Upper lobe of right lung (tissue), 1 donor: ENCODE measurements at regions not wholly inside any gene's neighbourhood (a gene's known extent, or its start where the extent isn't known, plus 50 kb on each side); places are given as distances from the start of the nearest gene placed in this dataset.

Experiments used
- ATAC-seq: fragments of 200-7000 bp; cut with Tn5 transposase; one replicate; pipeline ENCODE4 v1.9.1; 2020; ENCODE audit warnings: mild to moderate bottlenecking, moderate library complexity
- DNase-seq: peaks from one replicate; pipeline ENCODE4 v3.0.0-alpha.2; 2020
- H3K27ac ChIP-seq: fragments of 200-600 bp; one replicate; pipeline ENCODE4 v1.8.0; 2022
- H3K27me3 ChIP-seq: fragments of 200-600 bp; one replicate; pipeline ENCODE4 v1.8.0; 2022; ENCODE audit warnings: mild to moderate bottlenecking
- H3K36me3 ChIP-seq: fragments of 200-600 bp; one replicate; pipeline ENCODE4 v1.8.0; 2022
- H3K4me1 ChIP-seq: fragments of 200-600 bp; one replicate; pipeline ENCODE4 v1.8.0; 2022
- H3K4me3 ChIP-seq: fragments of 200-600 bp; one replicate; pipeline ENCODE4 v1.8.0; 2022; ENCODE audit warnings: mild to moderate bottlenecking
- H3K9me3 ChIP-seq: fragments of 200-600 bp; one replicate; pipeline ENCODE4 v1.8.0; 2022
- intact Hi-C: fragments of 100-400 bp; cut with DNase I; formaldehyde crosslinking; loops from one replicate; pipeline ENCODE4 v1.11.0; 2022
- TF ChIP-seq, protein P1 (sequence below): fragments of 200-600 bp; IDR thresholded peaks from one replicate; pipeline ENCODE4 v1.8.0; 2022; ENCODE audit warnings: antibody characterized with exemption
- donor health status: DM: no; HTN: yes; CAD: no; lungs with severe emphysema.

DNA sequence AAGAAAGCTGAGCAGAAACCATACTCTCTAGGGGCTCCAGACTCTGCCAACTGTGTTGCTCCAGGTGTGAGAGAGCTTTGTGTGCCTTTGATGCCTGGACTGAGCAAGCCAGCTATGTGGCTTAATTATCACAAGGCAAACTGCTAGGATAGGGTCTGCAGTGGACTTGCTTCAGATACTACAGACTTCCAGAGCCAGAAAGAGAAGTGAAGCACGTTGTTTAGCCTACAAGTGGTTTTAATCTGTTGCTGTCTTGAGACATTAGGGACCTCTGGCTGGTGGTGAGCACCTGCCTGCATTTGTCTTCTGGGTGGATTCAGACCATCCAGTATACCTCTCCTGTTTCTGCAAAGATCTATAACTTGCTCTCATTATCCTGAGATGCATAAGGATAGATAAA is 353.4 kb upstream of the PLXNA2 start:
- DNase-seq (no peak), ATAC-seq (no peak)
- Histone ChIP-seq H3K27me3 (no peaks in the 10 kb centered on the region), H3K27ac (no peak overlapping the region), H3K4me3 (no peak overlapping the region), H3K9me3 (no peaks in the 10 kb centered on the region), H3K4me1 (no peaks in the 10 kb centered on the region), H3K36me3 (no peaks in the 10 kb centered on the region)
- TF ChIP-seq, protein P1, sequence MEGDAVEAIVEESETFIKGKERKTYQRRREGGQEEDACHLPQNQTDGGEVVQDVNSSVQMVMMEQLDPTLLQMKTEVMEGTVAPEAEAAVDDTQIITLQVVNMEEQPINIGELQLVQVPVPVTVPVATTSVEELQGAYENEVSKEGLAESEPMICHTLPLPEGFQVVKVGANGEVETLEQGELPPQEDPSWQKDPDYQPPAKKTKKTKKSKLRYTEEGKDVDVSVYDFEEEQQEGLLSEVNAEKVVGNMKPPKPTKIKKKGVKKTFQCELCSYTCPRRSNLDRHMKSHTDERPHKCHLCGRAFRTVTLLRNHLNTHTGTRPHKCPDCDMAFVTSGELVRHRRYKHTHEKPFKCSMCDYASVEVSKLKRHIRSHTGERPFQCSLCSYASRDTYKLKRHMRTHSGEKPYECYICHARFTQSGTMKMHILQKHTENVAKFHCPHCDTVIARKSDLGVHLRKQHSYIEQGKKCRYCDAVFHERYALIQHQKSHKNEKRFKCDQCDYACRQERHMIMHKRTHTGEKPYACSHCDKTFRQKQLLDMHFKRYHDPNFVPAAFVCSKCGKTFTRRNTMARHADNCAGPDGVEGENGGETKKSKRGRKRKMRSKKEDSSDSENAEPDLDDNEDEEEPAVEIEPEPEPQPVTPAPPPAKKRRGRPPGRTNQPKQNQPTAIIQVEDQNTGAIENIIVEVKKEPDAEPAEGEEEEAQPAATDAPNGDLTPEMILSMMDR, result no peak
- intact Hi-C loops, result no loop called here

DNA sequence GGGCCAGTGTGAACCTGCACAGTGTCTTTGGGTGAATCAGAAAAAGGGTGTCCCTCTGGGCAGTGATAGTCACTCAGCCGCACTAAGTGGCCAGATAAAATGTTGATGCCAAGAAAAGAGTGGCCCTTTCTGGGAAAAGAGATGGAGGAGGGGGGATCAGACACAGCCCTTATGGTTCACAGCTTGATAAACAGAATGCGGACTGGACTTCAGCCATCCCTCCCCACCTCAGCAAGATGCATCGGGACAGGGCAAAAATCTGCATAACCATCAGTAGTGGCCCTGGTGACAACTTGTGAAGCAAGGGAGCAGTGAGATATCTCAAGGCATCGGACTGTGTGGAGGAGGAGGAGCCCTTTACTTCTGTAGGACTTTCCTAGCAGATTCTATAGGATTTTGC is 353.8 kb upstream of the PLXNA2 start:
- H3K4me1 ChIP-seq, result no peaks in the 10 kb centered on the region
- H3K9me3 ChIP-seq, result no peaks in the 10 kb centered on the region
- H3K4me3 ChIP-seq, result no peak overlapping the region
- DNase-seq, result no peak
- no peak for ATAC-seq
- intact Hi-C loops, result no loop called here
- H3K27ac ChIP-seq, result no peak overlapping the region
- TF ChIP-seq, protein P1, result no peak
- H3K36me3 ChIP-seq, result no peaks in the 10 kb centered on the region
- H3K27me3 ChIP-seq, result no peaks in the 10 kb centered on the region

DNA sequence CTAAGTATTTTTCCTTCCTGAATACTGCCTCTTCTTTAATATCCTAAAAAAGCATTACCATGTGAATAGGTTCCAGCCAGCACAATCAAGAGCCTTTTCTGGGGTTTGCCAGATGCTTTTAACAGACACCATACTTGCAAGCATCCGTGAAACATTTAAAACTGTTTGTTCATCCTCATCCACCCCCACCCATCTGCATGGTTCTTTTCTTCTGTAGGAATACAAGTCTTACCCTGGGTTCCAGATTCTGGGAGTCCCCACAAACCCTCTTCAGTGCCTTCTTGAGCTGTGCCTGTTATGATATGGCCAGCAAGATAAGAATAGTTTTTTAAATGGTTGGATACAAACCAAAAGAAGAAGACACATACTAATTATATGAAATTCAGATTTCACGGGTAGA is 354.9 kb upstream of the PLXNA2 start:
- no peaks in the 10 kb centered on the region for H3K4me1 ChIP-seq
- H3K36me3 ChIP-seq, result no peaks in the 10 kb centered on the region
- TF ChIP-seq, protein P1, result no peak

DNA sequence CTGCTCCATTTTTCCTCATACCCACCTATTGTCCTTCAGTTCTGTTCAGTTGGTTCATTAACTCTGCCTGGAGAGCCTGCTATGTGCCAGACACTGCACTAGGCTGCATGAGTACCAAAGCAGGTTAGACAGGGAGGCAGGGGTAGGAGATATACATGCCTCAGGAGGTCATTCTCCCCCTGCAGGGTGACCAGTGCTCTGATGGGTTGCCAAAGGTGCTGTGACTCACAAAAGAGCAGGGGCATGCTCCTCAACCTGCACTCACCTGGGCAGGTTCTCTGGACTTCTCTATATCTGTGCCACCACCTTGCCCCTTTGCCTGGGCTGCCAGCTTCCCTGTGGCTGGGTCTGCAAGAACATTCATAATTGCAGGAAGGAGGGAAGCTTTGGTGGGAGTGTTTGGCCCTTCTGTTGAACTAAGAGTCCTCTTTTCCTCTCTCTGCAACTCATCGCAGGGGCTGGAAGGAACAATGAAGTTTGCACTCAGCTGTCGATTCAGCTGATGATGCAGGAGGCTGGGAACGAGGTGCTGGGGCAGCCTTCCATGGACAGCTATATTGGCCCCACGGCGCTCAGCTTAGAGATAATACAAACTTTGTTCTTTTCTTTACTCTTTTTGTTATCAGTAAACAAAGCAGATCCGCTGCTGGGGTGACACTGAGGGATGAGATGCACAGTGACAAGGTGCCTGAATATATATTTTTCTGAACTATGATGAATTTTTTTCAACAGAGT is 356.4 kb upstream of the PLXNA2 start:
- H3K4me3 ChIP-seq, result no peak overlapping the region
- ATAC-seq (no peak), DNase-seq (no peak)
- no peaks in the 10 kb centered on the region for H3K4me1 ChIP-seq
- TF ChIP-seq, protein P1, result no peak
- no peaks in the 10 kb centered on the region for H3K36me3 ChIP-seq
- no peaks in the 10 kb centered on the region for H3K27me3 ChIP-seq
- H3K9me3 ChIP-seq, result no peaks in the 10 kb centered on the region
- intact Hi-C loops, result no loop called here
- H3K27ac ChIP-seq, result no peak overlapping the region

More for the DNA sequence above, 354.9 kb upstream of the PLXNA2 start:
- DNase-seq (no peak), ATAC-seq (no peak)
- Histone ChIP-seq H3K9me3 (no peaks in the 10 kb centered on the region), H3K4me3 (no peak overlapping the region), H3K27ac (no peak overlapping the region), H3K27me3 (no peaks in the 10 kb centered on the region)
- intact Hi-C loops, result no loop called here

DNA sequence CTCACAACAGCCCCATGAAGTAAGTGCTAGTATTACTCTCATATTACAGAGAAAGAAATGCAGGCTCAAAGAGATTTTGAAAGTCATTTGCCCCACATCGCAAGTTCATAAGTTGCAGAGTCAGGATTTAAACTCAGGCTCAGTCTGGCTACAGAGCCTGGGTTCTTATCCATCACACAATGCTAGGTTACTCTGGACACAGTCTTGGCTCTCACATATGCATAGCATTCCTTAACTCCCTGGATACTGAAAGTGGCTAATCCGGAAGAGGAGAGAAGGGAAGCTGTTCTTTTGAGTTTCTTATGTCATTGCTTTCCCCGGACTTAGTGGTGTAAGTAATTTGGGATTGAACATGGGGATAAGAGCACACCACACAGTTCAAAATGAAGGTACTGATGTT is 357.4 kb upstream of the PLXNA2 start:
- ATAC-seq (peak; percentile 18), DNase-seq (no peak)
- Histone ChIP-seq H3K27ac (no peak overlapping the region), H3K36me3 (no peaks in the 10 kb centered on the region), H3K4me1 (no peaks in the 10 kb centered on the region), H3K4me3 (no peak overlapping the region), H3K9me3 (no peaks in the 10 kb centered on the region), H3K27me3 (no peaks in the 10 kb centered on the region)
- intact Hi-C loops, result no loop called here
- TF ChIP-seq, protein P1, result no peak

DNA sequence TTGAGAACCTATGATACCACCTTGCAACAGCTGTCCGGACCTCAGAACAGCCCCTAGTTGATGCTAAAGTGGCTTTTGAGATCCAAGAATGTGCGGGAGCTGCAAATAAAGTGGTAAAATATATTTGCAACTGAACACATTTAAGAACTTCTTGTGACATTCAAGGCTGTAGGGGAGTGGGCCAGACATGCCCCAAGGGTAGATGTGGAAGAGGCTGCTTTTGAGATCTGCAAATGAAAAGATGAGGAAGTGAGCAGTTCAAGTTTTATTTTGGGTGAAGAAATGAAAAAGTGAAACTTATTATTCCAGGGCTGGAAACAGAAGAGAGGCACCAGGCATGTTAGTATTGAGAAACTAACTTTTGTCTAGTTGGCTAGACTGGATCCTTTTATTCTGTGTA is 359.5 kb upstream of the PLXNA2 start:
- ATAC-seq (no peak), DNase-seq (no peak)
- no peaks in the 10 kb centered on the region for H3K27me3 ChIP-seq
- H3K4me3 ChIP-seq, result no peak overlapping the region
- H3K27ac ChIP-seq, result no peak overlapping the region
- H3K4me1 ChIP-seq, result no peaks in the 10 kb centered on the region
- TF ChIP-seq, protein P1, result no peak
- H3K9me3 ChIP-seq, result no peaks in the 10 kb centered on the region
- intact Hi-C loops, result no loop called here
- H3K36me3 ChIP-seq, result no peaks in the 10 kb centered on the region
